GM12878 (cell line): ENCODE measurements at regions not wholly inside any gene's neighbourhood (a gene's known extent, or its start where the extent isn't known, plus 50 kb on each side); places are given as distances from the start of the nearest gene placed in this dataset.

Source experiments
- ATAC-seq: fragments of 200-7000 bp; cut with Tn5 transposase; 3 replicates; pipeline ENCODE4 v1.9.1; 2020; ENCODE audit warnings: mild to moderate bottlenecking, moderate library complexity
- BruUV-seq: library from RNA; stranded (reverse); fragments of 400-500 nt; replicated peaks from 2 replicates; lab custom pipeline; 2021; lab: Mats Ljungman, UMichigan
- CTCF ChIA-PET: fragments of 300-600 bp; sonication (Branson Sonifier 250); formaldehyde crosslinking; extraction: SDS; loops from one replicate; lab custom pipeline; 2021; ENCODE audit warnings: inconsistent platforms; lab: Yijun Ruan, JAX
- POLR2A ChIA-PET: fragments of 350-600 bp; formaldehyde crosslinking; extraction: SDS; loops from one replicate; lab custom pipeline; 2021; ENCODE audit warnings: inconsistent platforms; lab: Charles Lee
- RAD21 ChIA-PET: fragments of 300-600 bp; sonication (Branson Sonifier 250); formaldehyde crosslinking; loops from one replicate; lab custom pipeline; 2023; ENCODE audit warnings: antibody characterized with exemption; ENCODE audit not compliant: unreplicated experiment; lab: Charles Lee
- SMC1A ChIA-PET: fragments of 300-600 bp; sonication (Branson Sonifier 250); formaldehyde crosslinking; loops from one replicate; lab custom pipeline; 2023; ENCODE audit not compliant: unreplicated experiment, uncharacterized antibody; lab: Charles Lee
- DNase-seq: peaks from one replicate; pipeline ENCODE4 v3.0.0-alpha.2; 2011; ENCODE audit warnings: low read depth, low spot score
- FAIRE-seq: peaks from 3 replicates; lab custom pipeline; 2011; peaks lifted over from hg19 to GRCh38; lab: Jason Lieb, UNC
- H2AFZ ChIP-seq: 2 replicates; pipeline ENCODE4 v1.6.0; 2011; ENCODE audit warnings: low read depth, low read length, control low read depth; ENCODE audit not compliant: control insufficient read depth
- H3K27ac ChIP-seq: 2 replicates; pipeline ENCODE4 v1.5.1; 2011; ENCODE audit warnings: control low read depth; ENCODE audit not compliant: control insufficient read depth, insufficient read depth
- H3K27me3 ChIP-seq, 2 experiments: replicated peaks in 1 of 2; 2 replicates each; pipeline versions ENCODE4 v1.6.0 to v1.6.1; 2011; ENCODE audit warnings: low read length in 1 of 2; ENCODE audit not compliant: control insufficient read depth in 2 of 2, insufficient read depth in 2 of 2
- H3K36me3 ChIP-seq, 2 experiments: 2 replicates each; pipeline ENCODE4 v1.5.1; 2011; ENCODE audit warnings: low read length in 1 of 2; ENCODE audit not compliant: control insufficient read depth in 2 of 2, insufficient read depth in 2 of 2
- H3K4me1 ChIP-seq: 2 replicates; pipeline ENCODE4 v1.6.1; 2011; ENCODE audit warnings: mild to moderate bottlenecking, low read length, moderate library complexity, mixed read lengths; ENCODE audit not compliant: control insufficient read depth, insufficient read depth
- H3K4me2 ChIP-seq: 2 replicates; pipeline ENCODE4 v1.6.0; 2011; ENCODE audit warnings: control low read depth; ENCODE audit not compliant: control insufficient read depth, insufficient read depth
- H3K4me3 ChIP-seq: fragments of 200-600 bp; sonication (generic); 2 replicates; pipeline ENCODE4 v1.5.1; 2016
- H3K79me2 ChIP-seq: 2 replicates; pipeline ENCODE4 v1.6.0; 2011; ENCODE audit warnings: low read length; ENCODE audit not compliant: control insufficient read depth, insufficient read depth
- H3K9ac ChIP-seq: 2 replicates; pipeline ENCODE4 v1.8.0; 2011; ENCODE audit warnings: low read length, control low read depth, mixed read lengths; ENCODE audit not compliant: control insufficient read depth, insufficient read depth
- H3K9me3 ChIP-seq: replicated peaks from 3 replicates; pipeline ENCODE4 v1.5.1; 2011; ENCODE audit warnings: mild to moderate bottlenecking, low read length; ENCODE audit not compliant: control insufficient read depth, insufficient read depth
- H4K20me1 ChIP-seq: 2 replicates; pipeline ENCODE4 v1.6.0; 2011; ENCODE audit not compliant: control insufficient read depth, insufficient read depth
- ASH2L ChIP-seq: fragments of 300-600, 200-600 bp; sonication (generic); IDR thresholded peaks from 2 replicates; pipeline ENCODE4 v1.6.1; 2017; ENCODE audit warnings: low read depth, mild to moderate bottlenecking, borderline replicate concordance
- ATF7 ChIP-seq: fragments of 450-650 bp; IDR thresholded peaks from 2 replicates; pipeline ENCODE4 v1.6.1; 2016; ENCODE audit warnings: low read depth, mild to moderate bottlenecking
- BMI1 ChIP-seq: fragments of 450-650 bp; IDR thresholded peaks from 2 replicates; pipeline ENCODE4 v1.6.1; 2016; ENCODE audit warnings: mild to moderate bottlenecking, moderate library complexity, borderline replicate concordance
- CHD1 ChIP-seq: IDR thresholded peaks from 2 replicates; pipeline ENCODE4 v1.6.1; 2012; ENCODE audit warnings: low read depth, low read length, improper control_type of control experiment
- HSF1 ChIP-seq: fragments of 150-350 bp; IDR thresholded peaks from 2 replicates; pipeline ENCODE4 v1.6.1; 2014; ENCODE audit warnings: mild to moderate bottlenecking, low read depth, low read length
- RB1 ChIP-seq: fragments of 450-650 bp; formaldehyde crosslinking; IDR thresholded peaks from 2 replicates; pipeline ENCODE4 v1.6.1; 2017; ENCODE audit warnings: mild to moderate bottlenecking, borderline replicate concordance
- RCOR1 ChIP-seq: conservative IDR thresholded peaks from 2 replicates; pipeline ENCODE4 v1.6.1; 2012; ENCODE audit warnings: low read depth, low read length, improper control_type of control experiment
- SMAD1 ChIP-seq: fragments of 450-650 bp; IDR thresholded peaks from 2 replicates; pipeline ENCODE4 v1.6.1; 2018; ENCODE audit warnings: mild to moderate bottlenecking, low read depth; ENCODE audit not compliant: partially characterized antibody
- SMAD5 ChIP-seq: IDR thresholded peaks from 2 replicates; pipeline ENCODE4 v1.6.1; 2016; ENCODE audit warnings: antibody characterized with exemption, low read depth
- SMC3 ChIP-seq: IDR thresholded peaks from 2 replicates; pipeline ENCODE4 v1.6.1; 2011; ENCODE audit warnings: low read length, improper control_type of control experiment, borderline replicate concordance
- YY1 ChIP-seq: IDR thresholded peaks from 2 replicates; pipeline ENCODE4 v1.6.1; 2011; ENCODE audit warnings: low read depth, mild to moderate bottlenecking, low read length
- WGBS: methylation state at CpG from one replicate; pipeline ENCODE4 v1.1.6; 2016; ENCODE audit warnings: low lambda C conversion rate; ENCODE audit not compliant: insufficient replicate concordance, insufficient coverage; ENCODE audit errors: missing lambda C conversion rate; 5-methylcytosine and 5-hydroxymethylcytosine counted together
- in situ Hi-C: fragments of 300-500 bp; cut with MboI; formaldehyde crosslinking; loops from 9 replicates; pipeline ENCODE4 v1.14.3; 2018; ENCODE audit warnings: mixed read lengths
- intact Hi-C: fragments of 100-400 bp; cut with micrococcal nuclease; formaldehyde crosslinking; loops from one replicate; pipeline ENCODE4 v1.14.2; 2022; ENCODE audit not compliant: unreplicated experiment
- TF ChIP-seq, protein P1 (sequence below): IDR thresholded peaks from 2 replicates; pipeline ENCODE4 v1.6.1; 2011; ENCODE audit warnings: borderline replicate concordance, low read depth, mild to moderate bottlenecking, moderate library complexity, low read length; ENCODE audit not compliant: insufficient read depth, poor library complexity, severe bottlenecking
- TF ChIP-seq, protein P2 (sequence below): IDR thresholded peaks from 2 replicates; pipeline ENCODE4 v1.6.1; 2012; ENCODE audit warnings: improper control_type of control experiment, low read depth, low read length; ENCODE audit not compliant: insufficient replicate concordance
- TF ChIP-seq, protein P3 (sequence below): fragments of 450-650 bp; IDR thresholded peaks from 2 replicates; pipeline ENCODE4 v1.6.1; 2017; ENCODE audit warnings: mild to moderate bottlenecking, low read depth, inconsistent platforms; ENCODE audit not compliant: poor library complexity, severe bottlenecking

- TF ChIP-seq SMAD1 (no peak), BMI1 (no peak), SMC3 (no peak)
- TF ChIP-seq, protein P1, sequence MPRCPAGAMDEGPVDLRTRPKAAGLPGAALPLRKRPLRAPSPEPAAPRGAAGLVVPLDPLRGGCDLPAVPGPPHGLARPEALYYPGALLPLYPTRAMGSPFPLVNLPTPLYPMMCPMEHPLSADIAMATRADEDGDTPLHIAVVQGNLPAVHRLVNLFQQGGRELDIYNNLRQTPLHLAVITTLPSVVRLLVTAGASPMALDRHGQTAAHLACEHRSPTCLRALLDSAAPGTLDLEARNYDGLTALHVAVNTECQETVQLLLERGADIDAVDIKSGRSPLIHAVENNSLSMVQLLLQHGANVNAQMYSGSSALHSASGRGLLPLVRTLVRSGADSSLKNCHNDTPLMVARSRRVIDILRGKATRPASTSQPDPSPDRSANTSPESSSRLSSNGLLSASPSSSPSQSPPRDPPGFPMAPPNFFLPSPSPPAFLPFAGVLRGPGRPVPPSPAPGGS = no peak
These were observed 355.9 kb upstream of the KLHL29 start (continued) for GRCh38 chr2:23029111-23029510.

DNA sequence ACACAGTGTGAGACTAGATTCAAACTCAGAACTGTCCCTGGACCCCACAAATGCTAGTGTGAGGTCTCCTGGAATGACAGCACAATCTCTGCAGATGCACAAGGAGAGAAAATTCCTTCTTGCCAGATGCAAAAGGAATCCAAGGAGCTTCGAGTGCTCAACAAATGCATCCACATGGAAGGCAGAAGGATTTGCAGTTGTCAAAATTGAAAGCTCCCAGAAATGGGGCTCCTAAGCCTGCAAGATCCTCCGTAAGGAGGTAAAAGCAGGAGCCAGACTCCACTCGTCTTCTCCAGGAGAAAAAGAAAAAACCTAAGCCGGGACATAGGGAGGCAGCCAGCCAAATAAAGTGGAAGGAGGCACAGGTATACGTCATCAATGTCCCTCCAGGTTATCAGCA, 355.0 kb upstream of the KLHL29 start:
- RAD21 ChIA-PET = no interaction called here
- H3K4me1 ChIP-seq = no peaks in the 10 kb centered on the region
- CTCF ChIA-PET = no interaction called here
- H3K79me2 ChIP-seq = no peaks in the 10 kb centered on the region
- no peaks in the 10 kb centered on the region; a peak in 1 of 4 replicates for H3K27me3 ChIP-seq
- no peak overlapping the region for H3K4me3 ChIP-seq
- WGBS = 0% methylated on average over 5 of the region's 5 CpGs
- FAIRE-seq (no peak), ATAC-seq (no peak), DNase-seq (no peak)
- BruUV-seq = no TSS peak
- no peaks in the 10 kb centered on the region for H3K36me3 ChIP-seq
- intact Hi-C loops = no loop called here
- no peak overlapping the region for H3K9ac ChIP-seq
- POLR2A ChIA-PET = no interaction called here
- no peak overlapping the region for H2AFZ ChIP-seq
- in situ Hi-C loops = no loop called here
- no peaks in the 10 kb centered on the region for H4K20me1 ChIP-seq
- no peak overlapping the region for H3K4me2 ChIP-seq
- H3K27ac ChIP-seq = no peak overlapping the region
- no peaks in the 10 kb centered on the region for H3K9me3 ChIP-seq
- SMC1A ChIA-PET = no interaction called here
- TF ChIP-seq ASH2L (no peak), HSF1 (no peak), ATF7 (no peak), RCOR1 (no peak), YY1 (no peak), CHD1 (no peak), SMAD5 (no peak), RB1 (no peak)
- TF ChIP-seq, protein P2, sequence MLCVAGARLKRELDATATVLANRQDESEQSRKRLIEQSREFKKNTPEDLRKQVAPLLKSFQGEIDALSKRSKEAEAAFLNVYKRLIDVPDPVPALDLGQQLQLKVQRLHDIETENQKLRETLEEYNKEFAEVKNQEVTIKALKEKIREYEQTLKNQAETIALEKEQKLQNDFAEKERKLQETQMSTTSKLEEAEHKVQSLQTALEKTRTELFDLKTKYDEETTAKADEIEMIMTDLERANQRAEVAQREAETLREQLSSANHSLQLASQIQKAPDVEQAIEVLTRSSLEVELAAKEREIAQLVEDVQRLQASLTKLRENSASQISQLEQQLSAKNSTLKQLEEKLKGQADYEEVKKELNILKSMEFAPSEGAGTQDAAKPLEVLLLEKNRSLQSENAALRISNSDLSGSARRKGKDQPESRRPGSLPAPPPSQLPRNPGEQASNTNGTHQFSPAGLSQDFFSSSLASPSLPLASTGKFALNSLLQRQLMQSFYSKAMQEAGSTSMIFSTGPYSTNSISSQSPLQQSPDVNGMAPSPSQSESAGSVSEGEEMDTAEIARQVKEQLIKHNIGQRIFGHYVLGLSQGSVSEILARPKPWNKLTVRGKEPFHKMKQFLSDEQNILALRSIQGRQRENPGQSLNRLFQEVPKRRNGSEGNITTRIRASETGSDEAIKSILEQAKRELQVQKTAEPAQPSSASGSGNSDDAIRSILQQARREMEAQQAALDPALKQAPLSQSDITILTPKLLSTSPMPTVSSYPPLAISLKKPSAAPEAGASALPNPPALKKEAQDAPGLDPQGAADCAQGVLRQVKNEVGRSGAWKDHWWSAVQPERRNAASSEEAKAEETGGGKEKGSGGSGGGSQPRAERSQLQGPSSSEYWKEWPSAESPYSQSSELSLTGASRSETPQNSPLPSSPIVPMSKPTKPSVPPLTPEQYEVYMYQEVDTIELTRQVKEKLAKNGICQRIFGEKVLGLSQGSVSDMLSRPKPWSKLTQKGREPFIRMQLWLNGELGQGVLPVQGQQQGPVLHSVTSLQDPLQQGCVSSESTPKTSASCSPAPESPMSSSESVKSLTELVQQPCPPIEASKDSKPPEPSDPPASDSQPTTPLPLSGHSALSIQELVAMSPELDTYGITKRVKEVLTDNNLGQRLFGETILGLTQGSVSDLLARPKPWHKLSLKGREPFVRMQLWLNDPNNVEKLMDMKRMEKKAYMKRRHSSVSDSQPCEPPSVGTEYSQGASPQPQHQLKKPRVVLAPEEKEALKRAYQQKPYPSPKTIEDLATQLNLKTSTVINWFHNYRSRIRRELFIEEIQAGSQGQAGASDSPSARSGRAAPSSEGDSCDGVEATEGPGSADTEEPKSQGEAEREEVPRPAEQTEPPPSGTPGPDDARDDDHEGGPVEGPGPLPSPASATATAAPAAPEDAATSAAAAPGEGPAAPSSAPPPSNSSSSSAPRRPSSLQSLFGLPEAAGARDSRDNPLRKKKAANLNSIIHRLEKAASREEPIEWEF = no peak
- TF ChIP-seq, protein P3, sequence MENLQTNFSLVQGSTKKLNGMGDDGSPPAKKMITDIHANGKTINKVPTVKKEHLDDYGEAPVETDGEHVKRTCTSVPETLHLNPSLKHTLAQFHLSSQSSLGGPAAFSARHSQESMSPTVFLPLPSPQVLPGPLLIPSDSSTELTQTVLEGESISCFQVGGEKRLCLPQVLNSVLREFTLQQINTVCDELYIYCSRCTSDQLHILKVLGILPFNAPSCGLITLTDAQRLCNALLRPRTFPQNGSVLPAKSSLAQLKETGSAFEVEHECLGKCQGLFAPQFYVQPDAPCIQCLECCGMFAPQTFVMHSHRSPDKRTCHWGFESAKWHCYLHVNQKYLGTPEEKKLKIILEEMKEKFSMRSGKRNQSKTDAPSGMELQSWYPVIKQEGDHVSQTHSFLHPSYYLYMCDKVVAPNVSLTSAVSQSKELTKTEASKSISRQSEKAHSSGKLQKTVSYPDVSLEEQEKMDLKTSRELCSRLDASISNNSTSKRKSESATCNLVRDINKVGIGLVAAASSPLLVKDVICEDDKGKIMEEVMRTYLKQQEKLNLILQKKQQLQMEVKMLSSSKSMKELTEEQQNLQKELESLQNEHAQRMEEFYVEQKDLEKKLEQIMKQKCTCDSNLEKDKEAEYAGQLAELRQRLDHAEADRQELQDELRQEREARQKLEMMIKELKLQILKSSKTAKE = no peak
